DND-41 (cell line): ENCODE measurements at regions not wholly inside any gene's neighbourhood (a gene's known extent, or its start where the extent isn't known, plus 50 kb on each side); places are given as distances from the start of the nearest gene placed in this dataset.
"Not testable (repeated sequence)": the region's sequence is repeated elsewhere in the genome, so short reads cannot be mapped to it uniquely, and the experiment has no call there.

Experiments used
- CTCF ChIP-seq: IDR thresholded peaks from 2 replicates; pipeline ENCODE4 v1.5.1; 2012; ENCODE audit warnings: borderline replicate concordance, low read length, moderate library complexity, mild to moderate bottlenecking; ENCODE audit not compliant: poor library complexity, severe bottlenecking; ENCODE audit errors: extremely low read depth
- EZH2 ChIP-seq: IDR thresholded peaks from 3 replicates; pipeline ENCODE4 v1.6.1; 2012; ENCODE audit warnings: borderline replicate concordance, low read depth, mild to moderate bottlenecking, moderate library complexity, low read length, inconsistent platforms; ENCODE audit not compliant: severe bottlenecking

DNA sequence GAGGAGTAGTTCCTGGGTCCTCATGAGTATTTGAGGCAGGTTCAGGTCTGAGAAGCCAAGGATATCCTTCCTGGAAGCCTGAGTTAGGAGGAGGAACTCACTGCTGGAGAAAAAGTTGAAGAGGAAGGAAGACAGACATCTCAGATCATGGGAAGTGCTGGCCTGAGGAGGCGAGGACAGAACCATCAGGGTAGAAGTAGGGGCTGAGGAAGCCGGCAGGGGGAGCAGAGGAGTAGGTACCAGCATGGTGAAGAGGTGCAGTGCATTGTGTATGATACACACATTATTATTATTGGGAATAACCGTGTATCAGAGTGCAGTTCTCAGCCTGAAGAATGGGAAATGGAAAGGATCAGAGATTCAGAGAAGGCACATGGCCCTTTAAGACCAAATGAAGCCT, 103.2 kb upstream of the PRB2 start:
- TF ChIP-seq CTCF: peak; percentile 19
- TF ChIP-seq EZH2: not testable (repeated sequence)
